T-helper 2 cell (primary cell): ENCODE measurements at regions not wholly inside any gene's neighbourhood (a gene's known extent, or its start where the extent isn't known, plus 50 kb on each side); places are given as distances from the start of the nearest gene placed in this dataset.
"Not testable (repeated sequence)": the region's sequence is repeated elsewhere in the genome, so short reads cannot be mapped to it uniquely, and the experiment has no call there.

Experiments
- DNase-seq, 5 experiments: peaks; one replicate each; pipeline versions ENCODE4 v3.0.0 to v3.0.0-alpha.2; 2012 to 2022

- DNase-seq: no peak
Measured at GRCh38 chr2:53536583-53537361, 230.8 kb upstream of the CHAC2 start.

GRCh38 chr2:53535234-53535840, 232.3 kb upstream of the CHAC2 start:
- no peak for DNase-seq

DNA sequence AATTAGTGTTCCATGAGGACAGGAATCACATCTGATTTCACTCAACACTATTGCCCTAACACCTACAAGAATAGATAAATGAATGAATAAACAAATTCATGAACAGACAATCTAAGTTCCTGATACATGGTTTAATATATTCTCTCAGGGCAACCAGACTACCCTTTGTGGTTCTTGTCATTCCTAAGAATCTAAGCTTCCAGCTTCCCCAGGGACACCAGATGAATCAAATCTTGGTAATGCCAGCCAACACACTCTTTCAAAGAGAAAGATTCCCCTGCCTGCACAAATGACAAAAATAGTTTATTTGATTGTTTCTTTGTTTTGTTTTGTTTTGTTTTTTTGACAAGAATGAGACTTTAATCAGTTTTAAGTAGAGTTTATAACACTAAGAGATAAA, 237.5 kb upstream of the CHAC2 start:
- DNase-seq: no peak

DNA sequence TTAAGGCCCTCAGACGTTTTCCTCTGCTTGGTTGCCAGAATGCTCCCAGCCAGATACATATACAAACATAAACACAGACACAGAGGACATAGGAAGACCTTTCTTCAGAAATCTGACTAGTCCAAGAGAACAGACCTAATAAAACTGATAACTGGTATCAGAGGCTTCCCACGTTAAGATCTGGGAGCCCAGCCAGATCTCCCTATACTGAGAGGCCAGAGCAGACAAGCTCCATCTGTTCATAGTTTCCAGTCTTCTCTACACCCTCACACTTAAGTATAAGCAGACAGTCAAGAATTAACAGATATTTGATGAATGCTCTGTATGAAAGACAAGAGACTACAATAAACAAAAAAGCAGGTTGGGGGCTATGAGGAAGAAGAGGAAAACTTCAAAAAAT, 240.5 kb upstream of the CHAC2 start:
- no peak for DNase-seq

DNA sequence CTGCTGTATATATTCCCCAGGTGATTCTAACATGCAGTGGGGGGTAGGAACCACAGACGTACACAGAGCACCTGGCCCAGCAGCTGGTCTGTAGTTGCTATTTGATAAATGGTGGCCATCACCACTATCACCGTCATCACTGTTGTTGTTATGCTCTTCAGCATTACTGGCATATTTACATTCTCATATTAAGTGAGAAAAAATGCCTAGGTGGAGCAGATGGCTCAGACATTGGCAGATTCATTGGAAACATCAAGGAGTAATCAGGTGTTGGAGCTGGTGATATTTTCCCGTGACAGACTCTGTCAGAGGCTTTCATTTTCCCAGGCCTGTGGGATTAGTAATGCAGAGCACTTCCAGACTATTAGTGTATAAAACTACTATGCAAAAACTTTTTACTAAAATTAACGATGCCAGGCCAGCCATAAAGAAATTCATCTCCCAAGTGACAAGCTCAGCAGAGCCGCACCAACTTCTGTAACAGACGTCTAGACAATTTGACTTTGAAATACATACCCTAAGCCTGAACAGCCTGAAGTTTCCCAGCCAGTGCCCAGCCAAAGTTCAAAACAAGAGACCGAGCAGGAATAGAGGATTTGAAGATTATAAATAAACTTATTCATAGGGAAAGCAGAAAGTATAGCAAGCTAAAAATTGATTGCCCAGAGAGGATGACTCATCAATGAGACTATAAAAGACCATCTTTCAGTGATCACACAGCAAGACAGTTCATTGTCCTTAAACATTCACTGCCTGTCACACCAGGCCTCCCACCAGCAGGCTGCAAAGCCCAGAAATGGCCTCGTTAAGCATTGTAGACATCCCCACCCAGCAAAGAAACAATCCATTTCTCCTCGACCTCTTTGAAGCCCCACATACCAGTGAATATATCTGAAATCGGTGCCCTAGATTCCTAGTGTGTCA, 247.4 kb upstream of the CHAC2 start:
- no peak for DNase-seq

DNA sequence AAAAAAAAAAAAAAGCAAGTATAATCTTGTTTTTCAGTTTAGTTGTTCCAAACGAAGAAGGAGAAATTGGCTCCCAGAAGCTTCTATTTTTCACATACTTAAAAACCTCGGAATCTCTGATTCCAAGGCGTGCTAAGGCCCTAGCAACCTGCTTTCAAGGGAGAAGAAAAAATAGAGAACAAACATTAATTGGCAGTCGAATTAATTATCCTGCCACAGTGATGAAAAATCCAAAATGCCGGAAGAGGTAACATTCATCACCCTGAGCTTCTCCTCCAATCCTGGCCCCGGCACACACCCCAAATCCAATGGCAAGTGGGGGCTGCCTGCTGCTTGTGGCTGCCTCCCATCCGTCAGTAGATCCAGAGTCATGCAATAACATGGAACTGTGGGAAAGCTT, 250.2 kb upstream of the CHAC2 start:
- DNase-seq: no peak

- no peak for DNase-seq
Measured at GRCh38 chr2:53516650-53517049, 251.0 kb upstream of the CHAC2 start.

- DNase-seq: no peak
Measured at GRCh38 chr2:53515435-53516332, 251.9 kb upstream of the CHAC2 start.

DNA sequence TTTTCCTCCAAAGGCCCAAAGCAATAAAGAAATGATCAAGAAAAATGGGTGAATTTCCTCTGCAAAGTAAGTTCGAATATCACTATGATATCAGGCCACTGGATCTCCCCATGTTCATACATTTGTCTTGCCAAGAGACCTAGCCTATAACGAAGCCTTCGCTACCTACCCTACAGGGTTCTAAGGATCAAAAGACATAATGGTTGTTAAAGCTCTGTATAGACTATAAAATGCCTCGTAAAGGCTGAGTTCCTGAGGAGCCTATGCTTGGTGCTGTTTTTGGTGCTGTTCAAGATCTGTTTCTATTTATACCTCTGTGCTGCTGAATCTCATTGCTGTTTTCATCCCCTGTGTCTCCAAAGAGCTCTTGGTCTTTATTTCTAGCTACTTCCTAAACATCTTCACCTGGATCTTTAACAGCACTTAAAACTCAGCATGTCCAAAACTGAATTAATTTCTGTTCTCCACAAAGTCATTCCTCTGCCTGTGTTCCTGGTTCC, 254.4 kb upstream of the CHAC2 start:
- no peak for DNase-seq

- no peak for DNase-seq
Measured at GRCh38 chr2:53512071-53512826, 255.4 kb upstream of the CHAC2 start.

- DNase-seq: no peak
Measured at GRCh38 chr2:53511549-53511948, 256.1 kb upstream of the CHAC2 start.

GRCh38 chr2:53510401-53510800, 257.2 kb upstream of the CHAC2 start:
- DNase-seq: no peak

DNA sequence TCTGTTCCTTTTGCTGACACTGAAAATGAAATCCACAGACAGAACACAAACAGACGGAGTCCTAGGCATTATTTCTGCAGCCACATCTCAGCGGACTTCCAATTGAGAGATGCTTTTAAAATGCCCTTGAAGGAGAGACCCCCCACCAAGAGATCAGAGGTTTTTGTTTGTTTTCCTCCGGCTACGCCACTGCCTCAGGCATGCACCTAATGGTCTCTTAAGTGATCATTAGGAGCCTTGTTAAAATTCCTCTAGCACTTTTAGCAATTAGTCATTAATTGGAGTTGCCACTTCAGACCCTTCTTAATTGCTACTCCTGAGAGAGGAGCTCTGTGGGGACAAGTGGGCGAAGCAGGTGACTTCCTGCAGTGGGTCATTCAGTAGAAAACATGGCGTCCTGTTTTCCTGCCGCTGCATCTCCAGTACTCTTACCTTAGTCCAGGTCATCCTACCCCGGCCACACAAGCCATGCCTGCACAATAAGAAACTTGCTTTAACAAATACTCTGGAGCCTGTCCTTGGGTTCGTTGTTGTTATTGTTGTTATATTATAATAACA, 257.7 kb upstream of the CHAC2 start:
- DNase-seq: no peak

GRCh38 chr2:53508667-53509066, 258.9 kb upstream of the CHAC2 start:
- DNase-seq: no peak

GRCh38 chr2:53507070-53507469, 260.5 kb upstream of the CHAC2 start:
- DNase-seq: not testable (repeated sequence)

GRCh38 chr2:53505826-53506225, 261.8 kb upstream of the CHAC2 start:
- no peak for DNase-seq

DNA sequence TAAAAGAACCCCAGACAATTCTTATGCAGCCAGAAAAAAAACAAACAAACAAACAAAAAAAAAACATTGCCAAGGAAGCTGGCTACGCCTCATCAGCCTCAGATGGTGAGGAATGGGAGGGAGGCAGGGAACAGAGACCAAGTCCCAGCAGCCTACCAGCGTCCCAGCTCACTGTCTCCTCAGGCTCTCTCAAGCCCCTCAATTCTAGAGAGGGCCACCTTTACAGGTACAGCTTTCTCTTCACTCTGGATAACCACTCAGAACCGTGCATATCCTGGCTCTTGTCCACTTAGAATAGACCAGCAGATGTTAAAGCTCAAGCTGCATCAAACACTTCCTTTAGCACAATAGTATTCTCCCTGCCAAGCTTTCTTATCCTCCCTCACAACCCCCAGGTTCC, 263.1 kb upstream of the CHAC2 start:
- no peak for DNase-seq

DNA sequence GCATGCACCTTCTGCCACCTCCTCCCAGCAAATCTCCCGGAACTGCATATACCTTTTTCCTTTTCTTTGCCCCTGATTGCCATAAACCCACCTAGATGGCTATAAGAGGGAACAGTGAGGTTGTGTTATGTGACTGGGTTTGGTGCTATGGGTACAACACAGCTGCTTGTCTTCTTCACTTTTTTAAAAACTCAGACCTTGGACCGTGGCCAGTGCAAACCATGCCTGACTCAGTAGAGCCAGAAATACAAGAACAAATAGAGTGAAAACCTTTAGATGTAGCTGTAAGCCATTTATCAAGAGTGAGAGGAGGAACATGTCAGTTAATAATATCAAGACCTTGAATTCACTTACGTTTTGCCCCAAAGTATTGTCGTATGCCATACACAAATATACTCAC, 267.4 kb upstream of the CHAC2 start:
- DNase-seq: no peak

DNA sequence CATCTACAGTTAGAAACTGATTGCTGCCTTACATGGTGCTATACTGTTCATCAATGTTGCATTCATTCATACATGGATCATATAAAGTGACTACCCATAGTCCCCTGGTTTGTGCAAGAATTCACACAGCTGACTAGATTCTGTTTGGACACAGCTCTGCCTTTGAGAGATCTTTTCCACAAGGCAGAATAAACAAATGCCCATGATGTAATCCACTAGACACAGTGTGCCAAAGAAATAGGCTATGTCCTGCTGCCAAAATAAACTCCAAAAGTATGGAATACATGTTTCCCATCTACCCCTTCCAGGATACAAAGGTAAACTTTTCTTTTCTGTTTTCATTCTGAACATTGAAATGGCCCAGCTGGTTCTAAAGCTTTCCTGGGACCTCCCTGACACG, 269.4 kb upstream of the CHAC2 start:
- DNase-seq: no peak

- DNase-seq: no peak
Measured at GRCh38 chr2:53497020-53497419, 270.6 kb upstream of the CHAC2 start.

DNA sequence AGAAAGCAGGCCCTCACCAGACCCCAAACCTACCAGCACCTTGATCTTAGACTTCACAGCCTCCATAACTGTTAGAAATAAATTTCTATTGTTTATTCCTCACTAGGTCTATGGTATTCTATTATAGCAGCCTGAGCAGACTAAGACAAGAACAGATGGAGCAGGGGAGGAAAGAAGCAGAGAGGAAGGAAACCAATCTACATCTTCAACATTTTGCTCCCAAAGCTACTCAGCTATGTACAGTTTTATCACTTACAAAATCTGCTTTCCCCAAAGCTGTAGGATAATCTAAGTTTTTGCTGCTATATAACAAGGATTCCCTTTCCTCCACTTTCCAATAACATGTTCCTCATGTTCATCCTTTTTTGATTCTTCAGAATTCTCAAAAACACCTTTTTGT, 274.4 kb upstream of the CHAC2 start:
- DNase-seq: no peak
